ENCODE measurements at regions not wholly inside any gene's neighbourhood (a gene's known extent, or its start where the extent isn't known, plus 50 kb on each side); places are given as distances from the start of the nearest gene placed in this dataset.

DNA sequence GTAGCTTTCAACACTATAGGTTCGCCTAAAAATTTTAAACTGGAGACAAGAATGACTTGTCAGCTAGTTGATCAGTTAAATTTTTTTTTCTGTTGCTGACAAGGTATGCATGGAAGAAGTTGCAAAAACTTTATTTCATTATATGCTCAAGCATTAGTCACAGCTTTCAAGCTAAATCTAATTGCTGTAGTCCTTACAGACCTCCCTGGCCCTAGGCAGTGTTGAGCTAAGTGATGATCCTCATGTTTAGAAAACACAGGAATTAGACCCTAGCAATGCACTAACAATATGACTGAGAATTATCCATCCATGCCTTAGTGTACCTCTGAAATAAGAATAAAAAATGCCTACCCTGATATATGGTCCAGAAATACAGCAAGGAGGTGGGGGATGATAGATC lies 253.4 kb downstream of the SP3 start:
- TF ChIP-seq CTCF (IDR thresholded peaks at IDR 0.05; ENCODE audit: low read length) (no peak), EZH2phosphoT487 (IDR thresholded peaks at IDR 0.05; ENCODE audit: low read length) (no peak)
